Ishikawa (cell line): ENCODE measurements at regions not wholly inside any gene's neighbourhood (a gene's known extent, or its start where the extent isn't known, plus 50 kb on each side); places are given as distances from the start of the nearest gene placed in this dataset.

ENCODE experiments used
- CEBPB ChIP-seq: IDR thresholded peaks from 2 replicates; pipeline ENCODE4 v1.6.1; 2012
- CREB1 ChIP-seq: IDR thresholded peaks from 2 replicates; pipeline ENCODE4 v1.6.1; 2012; ENCODE audit warnings: low read depth
- EGR1 ChIP-seq: IDR thresholded peaks from 2 replicates; pipeline ENCODE4 v1.6.1; 2012
- EP300 ChIP-seq: IDR thresholded peaks from 2 replicates; pipeline ENCODE4 v1.6.1; 2012; ENCODE audit warnings: borderline replicate concordance
- FOXM1 ChIP-seq: IDR thresholded peaks from 2 replicates; pipeline ENCODE4 v1.6.1; 2012; ENCODE audit warnings: low read depth, borderline replicate concordance
- MAX ChIP-seq: IDR thresholded peaks from 2 replicates; pipeline ENCODE4 v1.6.1; 2012
- NFIC ChIP-seq: IDR thresholded peaks from 2 replicates; pipeline ENCODE4 v1.6.1; 2012
- RAD21 ChIP-seq: IDR thresholded peaks from 2 replicates; pipeline ENCODE4 v1.6.1; 2012; ENCODE audit warnings: low read depth
- REST ChIP-seq: IDR thresholded peaks from 2 replicates; pipeline ENCODE4 v1.6.1; 2012; ENCODE audit warnings: low read depth, mild to moderate bottlenecking
- TAF1 ChIP-seq: IDR thresholded peaks from 2 replicates; pipeline ENCODE4 v1.6.1; 2012; ENCODE audit warnings: low read depth, mild to moderate bottlenecking
- TCF12 ChIP-seq: IDR thresholded peaks from 2 replicates; pipeline ENCODE4 v1.6.1; 2012; ENCODE audit warnings: low read depth
- TEAD4 ChIP-seq: IDR thresholded peaks from 2 replicates; pipeline ENCODE4 v1.6.1; 2012
- YY1 ChIP-seq: IDR thresholded peaks from 2 replicates; pipeline ENCODE4 v1.6.1; 2012; ENCODE audit warnings: low read depth
- ZBTB7A ChIP-seq: IDR thresholded peaks from 2 replicates; pipeline ENCODE4 v1.6.1; 2012; ENCODE audit warnings: low read depth
- TF ChIP-seq, protein P1 (sequence below): IDR thresholded peaks from 2 replicates; pipeline ENCODE4 v1.6.1; 2012

GRCh38 chr12:43118881-43119280, 433.1 kb downstream of the ADAMTS20 start:
- TF ChIP-seq, protein P1, sequence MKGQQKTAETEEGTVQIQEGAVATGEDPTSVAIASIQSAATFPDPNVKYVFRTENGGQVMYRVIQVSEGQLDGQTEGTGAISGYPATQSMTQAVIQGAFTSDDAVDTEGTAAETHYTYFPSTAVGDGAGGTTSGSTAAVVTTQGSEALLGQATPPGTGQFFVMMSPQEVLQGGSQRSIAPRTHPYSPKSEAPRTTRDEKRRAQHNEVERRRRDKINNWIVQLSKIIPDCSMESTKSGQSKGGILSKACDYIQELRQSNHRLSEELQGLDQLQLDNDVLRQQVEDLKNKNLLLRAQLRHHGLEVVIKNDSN, result no peak
- no peak for TF ChIP-seq TEAD4
- no peak for TF ChIP-seq TAF1
- no peak for TF ChIP-seq YY1
- no peak for TF ChIP-seq EGR1
- TF ChIP-seq CEBPB, result no peak
- TF ChIP-seq MAX, result no peak
- TF ChIP-seq ZBTB7A, result no peak
- TF ChIP-seq RAD21, result no peak
- TF ChIP-seq EP300, result no peak
- TF ChIP-seq NFIC, result no peak
- no peak for TF ChIP-seq CREB1
- no peak for TF ChIP-seq FOXM1
- no peak for TF ChIP-seq TCF12

DNA sequence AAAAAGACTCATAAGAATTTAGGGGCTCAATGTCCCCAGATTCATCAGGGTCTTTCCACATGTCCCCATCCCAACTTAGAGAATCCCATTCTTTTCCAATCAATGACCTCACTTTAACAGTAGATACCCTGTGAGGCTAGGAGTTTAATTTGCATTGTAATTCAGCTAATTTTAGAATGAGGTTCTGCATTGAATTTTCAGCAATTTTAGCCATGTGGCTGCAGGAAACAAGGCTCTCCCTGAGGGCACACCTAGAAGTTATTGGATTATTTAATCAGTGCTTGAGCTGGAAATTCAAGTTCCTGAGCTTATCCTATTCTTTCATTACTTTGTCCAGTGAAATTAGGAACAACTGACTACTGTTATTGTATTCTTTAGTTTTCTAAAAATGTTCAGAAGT, 433.8 kb downstream of the ADAMTS20 start:
- TF ChIP-seq ZBTB7A, result no peak

GRCh38 chr12:43117226-43117930, 434.6 kb downstream of the ADAMTS20 start:
- TF ChIP-seq EP300 (no peak), REST (no peak), RAD21 (no peak), MAX (no peak), YY1 (no peak), EGR1 (no peak), CREB1 (no peak), CEBPB (no peak), TEAD4 (no peak), ZBTB7A (no peak), TCF12 (no peak), FOXM1 (no peak)

DNA sequence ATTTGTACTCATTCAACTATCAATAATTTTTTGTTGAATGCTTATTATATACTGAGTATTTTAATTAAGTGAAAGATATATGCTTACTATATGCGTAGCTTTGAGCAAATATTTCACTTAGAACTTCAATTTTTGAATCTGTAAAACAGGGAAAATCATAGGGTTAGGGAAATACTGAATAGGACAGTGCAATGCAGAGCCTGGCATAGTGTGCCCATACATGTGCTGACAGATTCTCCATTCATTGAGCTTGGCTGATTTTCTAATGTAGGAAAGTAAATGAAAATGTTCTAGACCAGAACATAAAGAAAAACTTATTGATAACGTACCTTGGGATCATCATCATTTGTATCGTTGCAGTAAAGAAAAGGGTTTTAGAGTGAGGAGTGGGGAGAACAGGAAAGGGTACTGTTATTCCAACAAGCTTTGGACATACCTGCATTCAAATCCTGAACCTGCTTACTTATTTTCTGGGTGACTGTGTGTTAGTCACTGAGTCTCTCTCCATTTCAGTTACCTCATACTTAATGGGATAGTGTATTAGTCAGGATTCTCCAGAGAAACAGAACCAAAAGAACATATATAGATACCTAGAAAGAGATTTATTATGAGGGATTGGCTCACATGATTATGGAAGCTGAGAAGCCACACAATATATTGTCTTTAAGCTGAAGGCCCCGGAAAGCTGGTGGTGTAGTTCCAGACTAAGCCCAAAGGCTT, 436.4 kb downstream of the ADAMTS20 start:
- TF ChIP-seq YY1 (no peak), TEAD4 (no peak), RAD21 (no peak), NFIC (no peak), REST (no peak), TCF12 (no peak), EGR1 (no peak), FOXM1 (no peak)

DNA sequence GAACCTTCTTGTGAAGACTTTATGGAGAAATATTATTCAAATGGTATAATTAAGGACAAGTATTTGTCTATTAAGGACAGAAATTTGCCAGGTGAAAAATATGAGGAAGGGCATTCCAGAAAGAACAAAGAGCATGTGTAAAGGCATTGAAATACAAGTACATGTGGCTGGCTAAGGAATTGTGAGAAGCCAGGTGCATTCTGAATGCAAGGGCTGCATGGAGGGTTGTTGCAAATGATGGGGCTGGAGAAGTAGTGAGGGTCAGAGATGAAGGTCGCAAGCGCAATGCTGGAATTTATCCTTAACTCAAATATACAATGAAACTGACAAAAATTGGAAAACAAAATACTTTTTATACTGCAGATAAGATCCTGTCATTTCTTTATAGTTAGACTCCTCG, 437.7 kb downstream of the ADAMTS20 start:
- TF ChIP-seq MAX (no peak), FOXM1 (no peak), EGR1 (no peak), NFIC (no peak), RAD21 (no peak), REST (no peak), CREB1 (no peak), TCF12 (no peak), ZBTB7A (no peak), EP300 (no peak), TAF1 (no peak)
